ENCODE measurements at regions not wholly inside any gene's neighbourhood (a gene's known extent, or its start where the extent isn't known, plus 50 kb on each side); places are given as distances from the start of the nearest gene placed in this dataset.

GRCh38 chr15:97881346-97881965 lies 79.0 kb upstream of the ARRDC4 start:
- no peaks in the 10 kb centered on the region for H3K9me3 ChIP-seq
- ChIA-PET CTCF (interaction anchor here (0.6 kb wide), 1 partner anchor 1840 kb away, joined by 3 read pairs; no protein-coding TSS in a partner anchor), POLR2A (no interaction called here)
- no peaks in the 10 kb centered on the region for H3K27me3 ChIP-seq (replicated peaks; ENCODE audit: control insufficient read depth, insufficient read depth, low read length)
- no TSS peak for BruUV-seq (replicated peaks)
- TF ChIP-seq CTCF (IDR thresholded peaks at IDR 0.05; ENCODE audit: insufficient read depth in 1 of 2, low read depth in 1 of 2, low read length in 1 of 2, severe bottlenecking in 1 of 2, unreplicated experiment in 1 of 2) = no peak
- peaks cover 9% of the 10 kb centered on the region for H3K27me3 Mint-ChIP-seq (ENCODE audit: insufficient read depth, unreplicated experiment)
- no peaks in the 10 kb centered on the region for H3K4me1 Mint-ChIP-seq (ENCODE audit: low read depth, unreplicated experiment)
- H3K9me3 Mint-ChIP-seq (ENCODE audit: unreplicated experiment) = no peaks in the 10 kb centered on the region
- H3K4me3 ChIP-seq (ENCODE audit: low read depth, low read length) = no peak overlapping the region
- H3K27ac Mint-ChIP-seq (ENCODE audit: unreplicated experiment) = no peak overlapping the region
- intact Hi-C loops (cut with micrococcal nuclease; ENCODE audit: unreplicated experiment) = no loop called here
- no peak for DNase-seq
- H3K36me3 Mint-ChIP-seq (ENCODE audit: insufficient read depth, unreplicated experiment) = no peaks in the 10 kb centered on the region
- H3K4me3 Mint-ChIP-seq (ENCODE audit: unreplicated experiment) = no peak overlapping the region
- H3K36me3 ChIP-seq (ENCODE audit: control insufficient read depth, insufficient read depth, low read length) = no peaks in the 10 kb centered on the region
- no peaks in the 10 kb centered on the region for H3K4me1 ChIP-seq

GRCh38 chr15:97884513-97885131 lies 75.9 kb upstream of the ARRDC4 start:
- Mint-ChIP-seq H3K36me3 (ENCODE audit: insufficient read depth, unreplicated experiment) (no peaks in the 10 kb centered on the region), H3K27me3 (ENCODE audit: insufficient read depth, unreplicated experiment) (peaks cover 9% of the 10 kb centered on the region), H3K9me3 (ENCODE audit: unreplicated experiment) (no peaks in the 10 kb centered on the region), H3K4me3 (ENCODE audit: unreplicated experiment) (no peak overlapping the region), H3K4me1 (ENCODE audit: low read depth, unreplicated experiment) (no peaks in the 10 kb centered on the region), H3K27ac (ENCODE audit: unreplicated experiment) (no peak overlapping the region)
- no peak for TF ChIP-seq CTCF (IDR thresholded peaks at IDR 0.05; ENCODE audit: insufficient read depth in 1 of 2, low read depth in 1 of 2, low read length in 1 of 2, severe bottlenecking in 1 of 2, unreplicated experiment in 1 of 2)
- no TSS peak for BruUV-seq (replicated peaks)
- no peaks in the 10 kb centered on the region for H3K4me1 ChIP-seq
- no peaks in the 10 kb centered on the region for H3K27me3 ChIP-seq (replicated peaks; ENCODE audit: control insufficient read depth, insufficient read depth, low read length)
- intact Hi-C loops (cut with micrococcal nuclease; ENCODE audit: unreplicated experiment) = no loop called here
- CTCF ChIA-PET = no interaction called here
- no peaks in the 10 kb centered on the region for H3K36me3 ChIP-seq (ENCODE audit: control insufficient read depth, insufficient read depth, low read length)
- H3K4me3 ChIP-seq (ENCODE audit: low read depth, low read length) = no peak overlapping the region
- no peak for DNase-seq
- POLR2A ChIA-PET = no interaction called here
- no peaks in the 10 kb centered on the region for H3K9me3 ChIP-seq

- no TSS peak for BruUV-seq (replicated peaks)
Measured at GRCh38 chr15:97890307-97890706, 70.2 kb upstream of the ARRDC4 start.

More at GRCh38 chr15:97890307-97890706, 70.2 kb upstream of the ARRDC4 start:
- ChIA-PET POLR2A (no interaction called here), CTCF (no interaction called here)
- Mint-ChIP-seq H3K4me3 (ENCODE audit: unreplicated experiment) (no peak overlapping the region), H3K9me3 (ENCODE audit: unreplicated experiment) (no peaks in the 10 kb centered on the region), H3K27me3 (ENCODE audit: insufficient read depth, unreplicated experiment) (peaks cover 3% of the 10 kb centered on the region), H3K4me1 (ENCODE audit: low read depth, unreplicated experiment) (no peaks in the 10 kb centered on the region), H3K27ac (ENCODE audit: unreplicated experiment) (no peak overlapping the region), H3K36me3 (ENCODE audit: insufficient read depth, unreplicated experiment) (no peaks in the 10 kb centered on the region)
- Histone ChIP-seq H3K9me3 (no peaks in the 10 kb centered on the region), H3K36me3 (ENCODE audit: control insufficient read depth, insufficient read depth, low read length) (no peaks in the 10 kb centered on the region), H3K4me3 (ENCODE audit: low read depth, low read length) (no peak overlapping the region), H3K4me1 (no peaks in the 10 kb centered on the region), H3K27me3 (replicated peaks; ENCODE audit: control insufficient read depth, insufficient read depth, low read length) (no peaks in the 10 kb centered on the region)
- intact Hi-C loops (cut with micrococcal nuclease; ENCODE audit: unreplicated experiment) = no loop called here
- no peak for TF ChIP-seq CTCF (IDR thresholded peaks at IDR 0.05; ENCODE audit: insufficient read depth in 1 of 2, low read depth in 1 of 2, low read length in 1 of 2, severe bottlenecking in 1 of 2, unreplicated experiment in 1 of 2)
- no peak for DNase-seq
